ENCODE measurements at regions not wholly inside any gene's neighbourhood (a gene's known extent, or its start where the extent isn't known, plus 50 kb on each side); places are given as distances from the start of the nearest gene placed in this dataset.
"Not testable (repeated sequence)": the region's sequence is repeated elsewhere in the genome, so short reads cannot be mapped to it uniquely, and the experiment has no call there.

DNA sequence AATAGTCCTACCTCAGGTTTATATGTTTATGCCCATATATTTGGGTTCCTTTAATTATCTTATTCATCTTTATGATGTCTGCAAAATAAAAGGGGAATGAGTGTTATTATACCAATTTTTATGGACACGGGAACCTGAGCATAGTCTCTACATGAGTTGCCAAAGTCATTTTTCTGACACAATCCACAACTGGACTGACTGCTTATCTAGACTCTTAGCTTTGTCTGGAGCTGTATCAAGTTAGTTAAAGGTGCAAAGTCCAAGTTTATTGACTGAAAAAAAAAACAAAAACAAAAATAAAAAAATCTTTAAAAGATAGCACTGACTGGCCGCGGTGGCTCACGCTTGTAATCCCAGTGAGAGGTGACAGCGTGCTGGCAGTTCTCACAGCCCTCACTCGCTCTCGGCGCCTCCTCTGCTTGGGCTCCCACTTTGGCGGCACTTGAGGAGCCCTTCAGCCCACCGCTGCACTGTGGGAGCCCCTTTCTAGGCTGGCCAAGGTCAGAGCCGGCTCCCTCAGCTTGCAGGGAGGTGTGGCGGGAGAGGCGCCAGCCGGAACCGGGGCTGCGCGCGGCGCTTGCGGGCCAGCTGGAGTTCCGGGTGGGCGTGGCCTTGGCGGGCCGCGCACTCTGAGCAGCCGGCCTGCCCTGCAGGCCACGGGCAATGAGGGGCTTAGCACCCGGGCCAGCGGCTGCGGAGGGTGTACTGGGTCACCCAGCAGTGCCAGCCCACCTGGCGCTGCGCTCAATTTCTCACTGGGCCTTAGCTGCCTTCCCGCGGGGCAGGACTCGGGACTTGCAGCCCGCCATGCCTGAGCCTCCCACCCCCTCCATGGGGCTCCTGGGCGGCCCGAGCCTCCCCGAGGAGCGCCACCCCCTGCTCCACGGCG is 116.6 kb upstream of the MBNL1 start:
- DNase-seq (ENCODE audit: low read depth in 2 of 2), result not testable (repeated sequence)

- not testable (repeated sequence) for DNase-seq (ENCODE audit: low read depth in 2 of 2)
Measured at GRCh38 chr3:152153115-152153514, 115.6 kb upstream of the MBNL1 start.

- no peak for DNase-seq (ENCODE audit: low read depth in 2 of 2)
Measured at GRCh38 chr3:152155246-152156020, 113.3 kb upstream of the MBNL1 start.

DNA sequence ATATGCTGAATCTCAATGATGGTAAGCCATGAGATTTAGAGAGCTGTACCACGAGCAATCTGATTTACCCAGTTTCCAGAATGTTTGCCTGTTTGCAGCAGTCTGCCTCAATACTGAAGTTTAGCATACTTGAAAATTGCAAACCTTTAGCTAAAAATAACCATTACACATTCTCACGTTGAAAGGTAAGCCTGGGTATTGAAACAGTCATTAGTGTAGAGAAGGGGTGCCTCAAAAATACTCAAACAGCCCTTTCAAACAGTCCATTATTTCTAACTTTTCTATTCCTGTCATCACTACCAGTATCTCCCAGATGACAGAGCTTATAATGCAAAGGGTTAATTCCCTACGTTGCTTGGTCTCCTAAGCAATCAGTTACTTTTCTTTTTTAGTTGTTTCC is 111.8 kb upstream of the MBNL1 start:
- no peak for DNase-seq (ENCODE audit: low read depth in 2 of 2)

GRCh38 chr3:152157337-152157736 is 111.4 kb upstream of the MBNL1 start:
- no peak for DNase-seq (ENCODE audit: low read depth in 2 of 2)

GRCh38 chr3:152159328-152159727 is 109.4 kb upstream of the MBNL1 start:
- no peak for DNase-seq (ENCODE audit: low read depth in 2 of 2)

- DNase-seq (ENCODE audit: low read depth in 2 of 2), result no peak
Measured at GRCh38 chr3:152160350-152161011, 108.2 kb upstream of the MBNL1 start.

DNA sequence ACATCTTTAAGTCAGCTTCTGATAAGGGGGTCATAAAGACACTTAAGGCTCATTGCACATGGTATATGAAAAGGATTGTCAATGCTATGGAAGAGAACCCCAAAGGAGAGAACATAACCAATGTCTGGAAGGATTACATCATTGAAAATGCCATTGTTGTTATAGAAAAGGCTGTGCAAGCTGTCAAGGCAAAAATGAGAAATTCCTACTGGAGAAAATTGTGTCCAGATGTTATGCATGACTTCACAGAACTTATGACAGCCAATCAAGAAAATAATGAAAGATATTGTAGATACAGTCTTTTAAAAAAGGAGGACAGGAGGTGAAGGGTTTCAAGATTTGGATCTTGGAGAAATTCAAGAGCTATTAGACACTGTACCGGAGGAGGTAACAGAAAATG is 96.3 kb upstream of the MBNL1 start:
- no peak for DNase-seq (ENCODE audit: low read depth in 2 of 2)

GRCh38 chr3:152173627-152174026 is 95.1 kb upstream of the MBNL1 start:
- no peak for DNase-seq (ENCODE audit: low read depth in 2 of 2)

DNA sequence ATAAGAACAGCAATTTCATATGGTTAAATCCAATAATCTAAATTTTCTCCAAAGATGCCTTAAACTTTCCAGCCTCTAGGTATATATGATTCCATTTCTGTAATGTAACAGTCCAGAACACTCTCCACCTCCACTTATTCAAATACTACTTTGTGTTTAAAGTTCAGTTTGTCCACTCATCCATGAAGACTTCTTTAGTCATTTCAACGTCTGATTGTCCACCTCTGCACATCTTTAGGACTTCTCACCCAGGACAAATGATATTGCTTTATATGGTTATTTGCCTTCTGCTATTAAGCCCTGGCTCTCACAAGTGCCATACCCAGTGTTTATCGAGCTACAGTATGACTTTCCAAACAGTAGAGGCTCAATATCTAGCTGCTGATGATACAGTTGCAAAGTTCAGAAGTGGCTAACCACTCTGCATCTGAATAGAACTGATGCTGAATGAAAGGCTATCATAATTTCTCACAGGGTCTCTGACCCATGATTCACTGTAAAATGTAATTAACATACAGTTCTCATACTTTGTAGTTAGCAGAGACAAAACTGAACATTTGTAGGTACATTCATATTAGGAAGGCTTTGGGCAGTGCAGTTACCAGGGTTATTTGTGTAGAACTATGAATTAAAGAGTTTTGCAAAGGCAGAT is 93.7 kb upstream of the MBNL1 start:
- no peak for DNase-seq (ENCODE audit: low read depth in 2 of 2)

DNA sequence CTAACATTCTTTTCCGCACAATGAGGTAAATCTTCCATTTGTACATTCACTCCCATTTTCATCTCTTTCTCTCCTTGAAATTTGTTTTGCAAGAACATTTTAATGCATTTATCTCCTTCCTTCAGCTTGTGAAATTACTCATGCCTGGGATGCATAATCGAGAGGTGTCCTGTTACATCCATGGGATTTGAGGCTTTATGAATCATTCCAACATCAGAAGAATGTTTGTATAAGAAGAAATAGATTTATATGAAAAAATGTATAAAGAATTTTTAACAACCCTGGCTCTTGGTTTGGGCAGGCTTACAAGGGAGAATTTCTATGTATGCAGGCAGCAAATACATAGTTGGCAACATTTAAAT is 93.2 kb upstream of the MBNL1 start:
- peak in 1 of 2 donors; percentile 42 for DNase-seq (ENCODE audit: low read depth in 2 of 2)

- no peak for DNase-seq (ENCODE audit: low read depth in 2 of 2)
Measured at GRCh38 chr3:152176241-152176640, 92.5 kb upstream of the MBNL1 start.

DNA sequence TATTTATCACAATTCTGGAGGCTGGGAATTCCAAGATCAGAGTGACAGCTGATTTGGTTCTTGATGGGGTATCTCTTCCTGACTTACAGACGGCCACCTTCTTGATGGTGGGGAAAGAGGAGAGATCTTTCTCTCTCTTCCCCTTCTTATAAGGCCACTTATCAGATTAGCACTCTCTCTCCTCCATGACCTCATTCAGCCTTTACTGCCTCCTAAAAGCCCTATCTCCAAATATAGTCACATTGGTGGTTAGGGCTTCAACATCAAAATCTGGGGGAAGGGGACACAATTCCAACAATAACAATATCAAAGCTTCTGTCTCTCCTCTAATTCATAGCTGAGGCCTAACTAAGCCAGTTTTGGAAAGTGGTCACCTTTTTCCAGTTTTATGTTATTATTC is 91.7 kb upstream of the MBNL1 start:
- no peak for DNase-seq (ENCODE audit: low read depth in 2 of 2)

- no peak for DNase-seq (ENCODE audit: low read depth in 2 of 2)
Measured at GRCh38 chr3:152177757-152178156, 91.0 kb upstream of the MBNL1 start.

- peak; percentile 42 to 75 for DNase-seq (ENCODE audit: low read depth in 2 of 2)
Measured at GRCh38 chr3:152183473-152183872, 85.3 kb upstream of the MBNL1 start.

DNA sequence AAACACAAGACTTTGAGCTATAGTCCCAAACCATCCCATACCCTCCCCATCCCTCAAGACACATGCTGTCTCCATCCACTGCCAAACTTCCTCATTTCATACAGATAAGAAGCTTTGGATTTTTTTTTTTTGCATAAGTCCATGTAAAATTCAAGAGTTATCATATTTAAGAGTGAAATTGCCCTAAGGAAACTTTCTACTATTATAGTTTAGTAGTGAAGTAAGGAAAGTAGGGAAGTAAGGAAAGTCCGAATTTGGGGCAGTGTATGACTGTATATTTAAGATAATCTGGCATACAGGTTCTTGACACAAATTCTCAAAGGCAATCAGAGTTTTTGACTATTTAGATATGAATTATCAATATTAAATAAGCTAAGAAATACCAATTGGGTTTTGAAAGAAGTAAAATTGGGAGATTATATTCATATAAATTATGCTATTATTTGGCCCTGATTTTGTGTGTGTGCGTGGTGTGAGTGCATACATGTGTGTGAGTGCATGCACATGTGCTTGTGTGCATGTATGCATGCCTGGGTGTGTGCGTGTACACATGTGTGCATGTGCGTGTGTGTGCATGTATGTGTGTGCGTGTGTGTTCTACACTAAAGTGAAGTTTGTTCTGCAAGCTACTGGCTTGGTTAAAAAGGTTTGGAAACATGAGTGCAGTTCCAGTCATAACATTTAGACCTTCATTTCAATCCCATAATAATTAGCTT is 83.6 kb upstream of the MBNL1 start:
- no peak for DNase-seq (ENCODE audit: low read depth in 2 of 2)

DNA sequence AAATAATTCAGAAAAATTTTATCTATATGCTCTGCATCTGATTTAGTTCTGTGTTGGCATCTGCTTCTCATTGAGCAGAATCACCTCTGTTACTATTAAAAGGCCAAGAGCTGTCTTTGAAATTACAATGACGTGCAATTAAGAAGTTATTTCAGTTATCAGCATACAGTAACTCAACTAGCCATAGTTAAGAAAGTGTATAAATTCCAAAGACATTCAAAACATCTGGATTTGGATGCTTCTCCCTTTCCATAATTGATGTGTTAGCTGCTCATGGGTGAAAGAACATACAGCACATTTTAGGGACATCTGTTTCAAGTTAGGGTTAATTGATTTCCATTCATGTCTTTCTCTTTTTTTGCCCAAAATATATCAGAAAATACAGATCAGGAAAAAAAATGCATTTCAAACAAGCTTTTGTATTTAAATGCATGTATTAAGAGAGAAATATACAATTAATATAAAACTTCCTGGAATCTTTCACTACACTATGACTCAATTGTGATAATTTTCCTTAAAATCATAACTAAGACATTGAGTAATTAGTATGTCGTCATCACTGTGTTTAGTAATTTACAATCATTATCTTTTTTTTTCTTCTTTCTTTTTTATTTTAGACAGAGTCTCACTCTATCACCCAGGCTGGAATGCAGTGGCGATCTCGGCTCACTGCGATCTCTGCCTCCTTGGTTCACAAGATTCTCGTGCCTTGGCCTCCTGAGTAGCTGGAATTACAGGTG is 82.7 kb upstream of the MBNL1 start:
- no peak for DNase-seq (ENCODE audit: low read depth in 2 of 2)

GRCh38 chr3:152190636-152191183 is 78.0 kb upstream of the MBNL1 start:
- peak in 1 of 2 donors; percentile 13 for DNase-seq (ENCODE audit: low read depth in 2 of 2)

DNA sequence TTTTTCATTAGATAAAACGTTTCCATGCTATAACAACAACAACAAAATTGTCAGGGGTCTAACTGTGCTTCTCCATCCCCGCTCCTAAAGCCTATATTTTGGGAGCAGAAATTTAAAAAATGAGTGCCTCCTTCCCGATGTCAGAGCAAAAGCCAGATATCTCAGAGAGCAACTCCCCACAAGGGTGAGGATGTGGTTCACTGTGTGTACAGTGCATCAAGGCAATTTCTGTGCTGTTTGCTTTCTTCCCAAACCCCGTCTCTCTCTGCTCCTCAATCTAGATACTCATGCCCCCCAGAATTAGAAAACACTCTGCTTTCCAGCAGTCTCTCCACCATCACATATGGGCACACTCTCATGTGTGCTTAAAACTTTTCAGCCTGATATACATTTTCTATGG is 76.7 kb upstream of the MBNL1 start:
- DNase-seq (ENCODE audit: low read depth in 2 of 2), result no peak

Data from lung microvascular endothelial cell (primary cell).